HFF-Myc (cell line): ENCODE measurements at regions not wholly inside any gene's neighbourhood (a gene's known extent, or its start where the extent isn't known, plus 50 kb on each side); places are given as distances from the start of the nearest gene placed in this dataset.

Experiments
- DNase-seq: peaks from one replicate; pipeline ENCODE4 v3.0.0-alpha.2; 2011; ENCODE audit warnings: low read depth; ENCODE audit errors: extremely low read depth
- H3K4me3 ChIP-seq: replicated peaks from 2 replicates; pipeline ENCODE4 v1.5.1; 2011; ENCODE audit warnings: low read depth, mild to moderate bottlenecking, control low read depth, low read length
- CTCF ChIP-seq: IDR thresholded peaks from 2 replicates; pipeline ENCODE4 v1.5.1; 2012; ENCODE audit warnings: mild to moderate bottlenecking, low read depth, low read length, control low read depth; ENCODE audit errors: missing control alignments

GRCh38 chr2:222797871-222798270, 63.0 kb upstream of the ACSL3 start:
- no peak for DNase-seq
- H3K4me3 ChIP-seq = no peak overlapping the region
- no peak for TF ChIP-seq CTCF

- H3K4me3 ChIP-seq = no peak overlapping the region
- no peak for TF ChIP-seq CTCF
- DNase-seq = no peak
These were observed 62.3 kb upstream of the ACSL3 start for GRCh38 chr2:222798528-222798927.

- DNase-seq = no peak
- H3K4me3 ChIP-seq = no peak overlapping the region
- no peak for TF ChIP-seq CTCF
These were observed 61.4 kb upstream of the ACSL3 start for GRCh38 chr2:222799262-222799918.

- H3K4me3 ChIP-seq = no peak overlapping the region
- TF ChIP-seq CTCF = no peak
- DNase-seq = no peak
These were observed 58.2 kb upstream of the ACSL3 start for GRCh38 chr2:222802514-222803196.

- no peak for TF ChIP-seq CTCF
- no peak for DNase-seq
- no peak overlapping the region for H3K4me3 ChIP-seq
These were observed 56.5 kb upstream of the ACSL3 start for GRCh38 chr2:222804351-222804750.

- TF ChIP-seq CTCF = no peak
- DNase-seq = no peak
- no peak overlapping the region for H3K4me3 ChIP-seq
These were observed 55.1 kb upstream of the ACSL3 start for GRCh38 chr2:222805591-222806304.
